Kidney (tissue), 13 donors: ENCODE measurements at regions not wholly inside any gene's neighbourhood (a gene's known extent, or its start where the extent isn't known, plus 50 kb on each side); places are given as distances from the start of the nearest gene placed in this dataset.

ENCODE experiments used
- DNase-seq, 5 donors: peaks; one replicate each; pipeline ENCODE4 v3.0.0-alpha.2; 2013 to 2020
- FAIRE-seq: peaks from 2 replicates; lab custom pipeline; 2012; peaks lifted over from hg19 to GRCh38; lab: Jason Lieb, UNC
- H3K27ac ChIP-seq, 2 donors: one replicate each; pipeline ENCODE4 v1.7.0; 2013; ENCODE audit warnings: low read depth in 2 of 2, low read length in 2 of 2, inconsistent platforms in 1 of 2
- H3K27me3 ChIP-seq: one replicate; pipeline ENCODE4 v1.7.1; 2013; ENCODE audit warnings: low read length, inconsistent platforms; ENCODE audit not compliant: control insufficient read depth, insufficient read depth
- H3K36me3 ChIP-seq, 3 donors: one replicate each; pipeline versions ENCODE4 v1.7.0 to v1.7.1; 2013; ENCODE audit warnings: low read length in 3 of 3, control low read depth in 1 of 3, inconsistent platforms in 1 of 3; ENCODE audit not compliant: insufficient read depth in 3 of 3, control insufficient read depth in 2 of 3
- H3K4me1 ChIP-seq, 3 donors: one replicate each; pipeline versions ENCODE4 v1.7.0 to v1.7.1; 2013; ENCODE audit warnings: low read length in 3 of 3, inconsistent platforms in 1 of 3, low read depth in 1 of 3; ENCODE audit not compliant: control insufficient read depth in 2 of 3, insufficient read depth in 2 of 3
- H3K4me3 ChIP-seq, 3 donors: one replicate each; pipeline versions ENCODE4 v1.7.0 to v1.8.1; 2013; ENCODE audit warnings: low read length in 3 of 3, control low read depth in 1 of 3, inconsistent platforms in 1 of 3
- H3K9ac ChIP-seq, 3 donors: one replicate each; pipeline versions ENCODE4 v1.7.0 to v1.7.1; 2013; ENCODE audit warnings: low read length in 3 of 3, control low read depth in 1 of 3, inconsistent platforms in 1 of 3
- H3K9me3 ChIP-seq, 3 donors: one replicate each; pipeline versions ENCODE4 v1.7.0 to v1.7.1; 2013; ENCODE audit warnings: low read length in 3 of 3, control low read depth in 1 of 3, inconsistent platforms in 1 of 3; ENCODE audit not compliant: control insufficient read depth in 2 of 3, insufficient read depth in 1 of 3
- intact Hi-C: fragments of 100-400 bp; cut with DNase I; formaldehyde crosslinking; loops from one replicate; pipeline ENCODE4 v1.11.1; 2022
- TF ChIP-seq, protein P1 (sequence below): IDR thresholded peaks from 3 replicates; pipeline ENCODE4 v1.5.1; 2012; ENCODE audit warnings: mild to moderate bottlenecking, moderate library complexity, borderline replicate concordance; ENCODE audit not compliant: insufficient read depth; ENCODE audit errors: extremely low read depth
- donor health status: control.
- donor health status: control.
- donor health status: control.
- donor health status: control.
- donor health status: control.
- donor health status: DM: yes; HTN: yes; CAD: no.
- donor health status: Normal renal cell carcinoma (clear cell type).

DNA sequence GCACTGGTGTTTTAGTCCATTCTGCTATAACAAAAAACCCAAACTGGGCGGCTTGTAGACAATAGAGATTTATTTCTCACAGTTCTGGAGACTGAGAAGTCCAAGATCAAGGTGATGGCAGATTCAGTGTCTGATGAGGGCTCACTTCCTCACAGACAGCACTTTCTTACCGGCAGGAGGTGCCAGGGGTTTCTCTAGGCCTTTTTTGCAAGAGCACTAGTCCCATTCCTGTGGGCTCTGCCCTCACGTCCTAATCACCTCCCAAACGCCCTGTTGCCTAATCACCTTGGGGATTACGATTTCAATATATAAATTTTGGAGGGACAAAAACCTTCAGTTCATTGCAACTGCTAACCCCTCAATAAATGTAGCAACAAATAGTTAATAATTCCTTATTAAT is 140.0 kb upstream of the SGK1 start:
- DNase-seq (no peak), FAIRE-seq (no peak)
- TF ChIP-seq, protein P1, sequence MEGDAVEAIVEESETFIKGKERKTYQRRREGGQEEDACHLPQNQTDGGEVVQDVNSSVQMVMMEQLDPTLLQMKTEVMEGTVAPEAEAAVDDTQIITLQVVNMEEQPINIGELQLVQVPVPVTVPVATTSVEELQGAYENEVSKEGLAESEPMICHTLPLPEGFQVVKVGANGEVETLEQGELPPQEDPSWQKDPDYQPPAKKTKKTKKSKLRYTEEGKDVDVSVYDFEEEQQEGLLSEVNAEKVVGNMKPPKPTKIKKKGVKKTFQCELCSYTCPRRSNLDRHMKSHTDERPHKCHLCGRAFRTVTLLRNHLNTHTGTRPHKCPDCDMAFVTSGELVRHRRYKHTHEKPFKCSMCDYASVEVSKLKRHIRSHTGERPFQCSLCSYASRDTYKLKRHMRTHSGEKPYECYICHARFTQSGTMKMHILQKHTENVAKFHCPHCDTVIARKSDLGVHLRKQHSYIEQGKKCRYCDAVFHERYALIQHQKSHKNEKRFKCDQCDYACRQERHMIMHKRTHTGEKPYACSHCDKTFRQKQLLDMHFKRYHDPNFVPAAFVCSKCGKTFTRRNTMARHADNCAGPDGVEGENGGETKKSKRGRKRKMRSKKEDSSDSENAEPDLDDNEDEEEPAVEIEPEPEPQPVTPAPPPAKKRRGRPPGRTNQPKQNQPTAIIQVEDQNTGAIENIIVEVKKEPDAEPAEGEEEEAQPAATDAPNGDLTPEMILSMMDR = no peak
- no peaks in the 10 kb centered on the region for H3K27me3 ChIP-seq
- H3K9ac ChIP-seq = no peak overlapping the region
- H3K36me3 ChIP-seq = no peaks in the 10 kb centered on the region
- H3K4me1 ChIP-seq = no peaks in the 10 kb centered on the region
- no peaks in the 10 kb centered on the region for H3K9me3 ChIP-seq
- no peak overlapping the region for H3K4me3 ChIP-seq
- intact Hi-C loops = no loop called here
- H3K27ac ChIP-seq = no peak overlapping the region

DNA sequence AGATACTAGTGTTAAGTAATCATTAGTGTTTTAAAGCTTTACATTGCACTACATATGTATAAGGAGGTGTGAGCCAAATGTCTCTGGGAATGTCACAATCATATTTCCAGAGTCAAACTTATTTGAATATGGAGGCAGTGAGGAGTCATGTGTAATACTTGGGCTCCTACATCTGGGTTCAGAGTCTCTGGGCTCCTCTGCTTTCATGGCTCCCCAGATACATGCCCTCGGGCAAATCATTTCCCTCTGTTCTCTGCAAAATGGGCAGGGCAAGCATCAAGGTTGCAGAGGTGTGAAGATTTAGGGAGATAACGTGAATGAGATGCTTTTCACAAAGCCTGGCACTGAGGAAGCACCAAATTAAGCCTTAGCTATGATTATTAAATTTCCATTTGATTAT is 138.3 kb upstream of the SGK1 start:
- Histone ChIP-seq H3K27me3 (no peaks in the 10 kb centered on the region), H3K9me3 (no peaks in the 10 kb centered on the region), H3K9ac (no peak overlapping the region), H3K4me3 (no peak overlapping the region), H3K4me1 (no peaks in the 10 kb centered on the region), H3K36me3 (no peaks in the 10 kb centered on the region), H3K27ac (no peak overlapping the region)
- FAIRE-seq (no peak), DNase-seq (no peak)
- intact Hi-C loops = no loop called here
- TF ChIP-seq, protein P1 = no peak

DNA sequence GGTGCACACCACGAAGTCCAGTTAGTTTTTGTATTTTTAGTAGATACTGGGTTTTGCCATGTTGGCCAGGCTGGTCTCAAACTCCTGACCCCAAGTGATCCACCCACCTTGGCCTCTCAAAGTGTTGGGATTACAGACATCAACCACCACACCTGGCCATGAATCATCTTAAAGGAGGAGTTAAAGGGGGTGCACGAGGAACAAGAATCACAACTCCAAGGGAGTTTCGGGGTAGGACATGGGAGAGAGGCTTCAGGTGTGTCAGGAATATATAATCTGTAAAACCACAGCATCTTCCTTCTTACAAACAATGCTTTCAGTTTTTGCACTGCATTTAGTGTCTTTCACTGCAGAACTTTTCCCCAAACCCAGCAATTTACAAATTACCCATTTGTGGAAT is 137.4 kb upstream of the SGK1 start:
- DNase-seq = no peak
- no peak for FAIRE-seq
- intact Hi-C loops = no loop called here
- Histone ChIP-seq H3K36me3 (no peaks in the 10 kb centered on the region), H3K27me3 (no peaks in the 10 kb centered on the region), H3K27ac (no peak overlapping the region), H3K9ac (no peak overlapping the region), H3K9me3 (no peaks in the 10 kb centered on the region), H3K4me3 (no peak overlapping the region), H3K4me1 (no peaks in the 10 kb centered on the region)
- TF ChIP-seq, protein P1 = no peak

DNA sequence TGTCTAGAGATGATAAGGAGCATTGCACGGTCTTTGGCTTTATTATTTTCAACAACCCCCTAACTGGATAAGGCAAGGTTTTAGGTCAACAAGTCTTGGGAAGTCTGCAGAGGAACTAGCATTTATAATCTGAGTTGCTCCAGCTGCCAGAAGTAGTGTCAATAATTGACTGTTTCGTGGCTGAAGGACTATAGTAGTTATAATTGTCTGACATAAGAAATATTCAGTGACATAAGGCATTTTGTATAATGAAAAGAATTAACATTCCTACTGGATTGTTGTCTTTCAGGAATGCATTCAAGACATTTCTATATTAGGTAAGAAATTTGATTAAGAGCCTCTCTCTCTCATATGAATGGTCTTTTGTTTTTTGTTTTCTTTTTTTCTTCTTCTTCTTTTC is 136.9 kb upstream of the SGK1 start:
- no peaks in the 10 kb centered on the region for H3K27me3 ChIP-seq
- DNase-seq (no peak), FAIRE-seq (no peak)
- intact Hi-C loops = no loop called here
- H3K4me1 ChIP-seq = no peaks in the 10 kb centered on the region
- no peak overlapping the region for H3K4me3 ChIP-seq
- H3K9me3 ChIP-seq = no peaks in the 10 kb centered on the region
- H3K9ac ChIP-seq = no peak overlapping the region
- TF ChIP-seq, protein P1 = no peak
- no peak overlapping the region for H3K27ac ChIP-seq
- H3K36me3 ChIP-seq = no peaks in the 10 kb centered on the region
